HG03064 (cell line): ENCODE measurements at regions not wholly inside any gene's neighbourhood (a gene's known extent, or its start where the extent isn't known, plus 50 kb on each side); places are given as distances from the start of the nearest gene placed in this dataset.
"Not testable (repeated sequence)": the region's sequence is repeated elsewhere in the genome, so short reads cannot be mapped to it uniquely, and the experiment has no call there.

Experiments used
- ATAC-seq: cut with Tn5 transposase; IDR thresholded peaks from one replicate; pipeline ENCODE4 v1.9.1; 2021; ENCODE audit warnings: low read depth; ENCODE audit not compliant: unreplicated experiment

- no peak for ATAC-seq
These were observed 359.2 kb downstream of the OSR1 start for GRCh38 chr2:18999198-18999597.

- ATAC-seq = no peak
These were observed 359.9 kb downstream of the OSR1 start for GRCh38 chr2:18998491-18998890.

- no peak for ATAC-seq
These were observed 364.6 kb downstream of the OSR1 start for GRCh38 chr2:18993756-18994338.

GRCh38 chr2:18991177-18992168, 366.9 kb downstream of the OSR1 start:
- no peak for ATAC-seq

GRCh38 chr2:18988631-18989232, 369.7 kb downstream of the OSR1 start:
- no peak for ATAC-seq

GRCh38 chr2:18987592-18988073, 370.8 kb downstream of the OSR1 start:
- no peak for ATAC-seq

- ATAC-seq = no peak
These were observed 371.4 kb downstream of the OSR1 start for GRCh38 chr2:18987016-18987415.

- no peak for ATAC-seq
These were observed 372.4 kb downstream of the OSR1 start for GRCh38 chr2:18986046-18986445.

- ATAC-seq = no peak
These were observed 377.5 kb downstream of the OSR1 start for GRCh38 chr2:18980786-18981430.

GRCh38 chr2:18980104-18980785, 378.2 kb downstream of the OSR1 start:
- no peak for ATAC-seq

GRCh38 chr2:18977409-18977808, 381.0 kb downstream of the OSR1 start:
- no peak for ATAC-seq

GRCh38 chr2:18976168-18976961, 382.1 kb downstream of the OSR1 start:
- no peak for ATAC-seq

- ATAC-seq = no peak
These were observed 382.8 kb downstream of the OSR1 start for GRCh38 chr2:18975506-18976167.

GRCh38 chr2:18971628-18972027, 382.3 kb upstream of the NT5C1B start:
- ATAC-seq = no peak

- no peak for ATAC-seq
These were observed 381.7 kb upstream of the NT5C1B start for GRCh38 chr2:18971069-18971378.

GRCh38 chr2:18966131-18966530, 376.8 kb upstream of the NT5C1B start:
- no peak for ATAC-seq

GRCh38 chr2:18963739-18964256, 374.4 kb upstream of the NT5C1B start:
- not testable (repeated sequence) for ATAC-seq

- ATAC-seq = no peak
These were observed 372.6 kb upstream of the NT5C1B start for GRCh38 chr2:18961991-18962421.
